ENCODE measurements at regions not wholly inside any gene's neighbourhood (a gene's known extent, or its start where the extent isn't known, plus 50 kb on each side); places are given as distances from the start of the nearest gene placed in this dataset.

GRCh38 chr10:90982406-90983008, 61.6 kb upstream of the ANKRD1 start:
- FAIRE-seq (no peak), DNase-seq (no peak)
- intact Hi-C loops (cut with DNase I) = no loop called here
- Histone ChIP-seq H3K9me3 (ENCODE audit: control insufficient read depth in 2 of 3, insufficient read depth in 1 of 3, low read length in 3 of 3) (no peaks in the 10 kb centered on the region), H3K4me3 (ENCODE audit: low read length in 3 of 3) (no peak overlapping the region), H3K9ac (ENCODE audit: low read length in 3 of 3) (no peak overlapping the region), H3K27me3 (ENCODE audit: control insufficient read depth, insufficient read depth, low read length) (no peaks in the 10 kb centered on the region), H3K27ac (ENCODE audit: low read depth in 2 of 2, low read length in 2 of 2) (no peak overlapping the region), H3K4me1 (ENCODE audit: control insufficient read depth in 2 of 3, insufficient read depth in 2 of 3, low read depth in 1 of 3, low read length in 3 of 3) (no peaks in the 10 kb centered on the region), H3K36me3 (ENCODE audit: control insufficient read depth in 2 of 3, insufficient read depth in 3 of 3, low read length in 3 of 3) (no peaks in the 10 kb centered on the region)
- TF ChIP-seq CTCF (IDR thresholded peaks at IDR 0.05; ENCODE audit: borderline replicate concordance, extremely low read depth, insufficient read depth) = no peak

GRCh38 chr10:90983914-90984549, 63.1 kb upstream of the ANKRD1 start:
- intact Hi-C loops (cut with DNase I) = no loop called here
- H3K27ac ChIP-seq (ENCODE audit: low read depth in 2 of 2, low read length in 2 of 2) = no peak overlapping the region
- H3K4me1 ChIP-seq (ENCODE audit: control insufficient read depth in 2 of 3, insufficient read depth in 2 of 3, low read depth in 1 of 3, low read length in 3 of 3) = no peaks in the 10 kb centered on the region
- FAIRE-seq = no peak
- H3K9me3 ChIP-seq (ENCODE audit: control insufficient read depth in 2 of 3, insufficient read depth in 1 of 3, low read length in 3 of 3) = no peaks in the 10 kb centered on the region
- no peak for DNase-seq
- TF ChIP-seq CTCF (IDR thresholded peaks at IDR 0.05; ENCODE audit: borderline replicate concordance, extremely low read depth, insufficient read depth) = no peak
- H3K27me3 ChIP-seq (ENCODE audit: control insufficient read depth, insufficient read depth, low read length) = no peaks in the 10 kb centered on the region
- no peaks in the 10 kb centered on the region for H3K36me3 ChIP-seq (ENCODE audit: control insufficient read depth in 2 of 3, insufficient read depth in 3 of 3, low read length in 3 of 3)
- H3K9ac ChIP-seq (ENCODE audit: low read length in 3 of 3) = no peak overlapping the region
- no peak overlapping the region for H3K4me3 ChIP-seq (ENCODE audit: low read length in 3 of 3)

GRCh38 chr10:90984898-90985297, 64.0 kb upstream of the ANKRD1 start:
- intact Hi-C loops (cut with DNase I) = no loop called here
- Histone ChIP-seq H3K36me3 (ENCODE audit: control insufficient read depth in 2 of 3, insufficient read depth in 3 of 3, low read length in 3 of 3) (no peaks in the 10 kb centered on the region), H3K27ac (ENCODE audit: low read depth in 2 of 2, low read length in 2 of 2) (no peak overlapping the region), H3K9me3 (ENCODE audit: control insufficient read depth in 2 of 3, insufficient read depth in 1 of 3, low read length in 3 of 3) (no peaks in the 10 kb centered on the region), H3K9ac (ENCODE audit: low read length in 3 of 3) (no peak overlapping the region), H3K4me1 (ENCODE audit: control insufficient read depth in 2 of 3, insufficient read depth in 2 of 3, low read depth in 1 of 3, low read length in 3 of 3) (no peaks in the 10 kb centered on the region), H3K4me3 (ENCODE audit: low read length in 3 of 3) (no peak overlapping the region), H3K27me3 (ENCODE audit: control insufficient read depth, insufficient read depth, low read length) (no peaks in the 10 kb centered on the region)
- FAIRE-seq (no peak), DNase-seq (no peak)
- TF ChIP-seq CTCF (IDR thresholded peaks at IDR 0.05; ENCODE audit: borderline replicate concordance, extremely low read depth, insufficient read depth) = no peak

Measured in kidney (tissue), 13 donors.